Hematopoietic multipotent progenitor cell treated with erythropoietin and hydrocortisone succinate and interleukin-3 and kit ligand, for 17 days (in vitro differentiated cells): ENCODE measurements at regions not wholly inside any gene's neighbourhood (a gene's known extent, or its start where the extent isn't known, plus 50 kb on each side); places are given as distances from the start of the nearest gene placed in this dataset.

ENCODE experiments used
- DNase-seq: peaks from one replicate; pipeline ENCODE4 v3.0.0-alpha.2; 2015; ENCODE audit warnings: low spot score

GRCh38 chr4:130335417-130336194, 1239.7 kb downstream of the C4orf33 start:
- no peak for DNase-seq

GRCh38 chr4:130336585-130337217, 1240.7 kb downstream of the C4orf33 start:
- no peak for DNase-seq

GRCh38 chr4:130338851-130339250, 1242.9 kb downstream of the C4orf33 start:
- DNase-seq = no peak

GRCh38 chr4:130349745-130350144, 1253.8 kb downstream of the C4orf33 start:
- DNase-seq = no peak

GRCh38 chr4:130356873-130357272, 1260.9 kb downstream of the C4orf33 start:
- no peak for DNase-seq

GRCh38 chr4:130359542-130359941, 1263.6 kb downstream of the C4orf33 start:
- DNase-seq = no peak

GRCh38 chr4:130361616-130362015, 1265.7 kb downstream of the C4orf33 start:
- no peak for DNase-seq

- no peak for DNase-seq
Observed at GRCh38 chr4:130368668-130369067, 1272.7 kb downstream of the C4orf33 start.

GRCh38 chr4:130393231-130393630, 1297.3 kb downstream of the C4orf33 start:
- no peak for DNase-seq

GRCh38 chr4:130393642-130394041, 1297.7 kb downstream of the C4orf33 start:
- DNase-seq = no peak

- DNase-seq = no peak
Observed at GRCh38 chr4:130395871-130396270, 1299.9 kb downstream of the C4orf33 start.

GRCh38 chr4:130403221-130403620, 1307.3 kb downstream of the C4orf33 start:
- DNase-seq = no peak

GRCh38 chr4:130416228-130416627, 1320.3 kb downstream of the C4orf33 start:
- DNase-seq = no peak

GRCh38 chr4:130419211-130419975, 1323.4 kb downstream of the C4orf33 start:
- no peak for DNase-seq

GRCh38 chr4:130422261-130422660, 1326.3 kb downstream of the C4orf33 start:
- DNase-seq = no peak

GRCh38 chr4:130424211-130424610, 1328.3 kb downstream of the C4orf33 start:
- no peak for DNase-seq

- DNase-seq = no peak
Observed at GRCh38 chr4:130432289-130432688, 1336.3 kb downstream of the C4orf33 start.

- no peak for DNase-seq
Observed at GRCh38 chr4:130449741-130450140, 1353.8 kb downstream of the C4orf33 start.

GRCh38 chr4:130468340-130468739, 1372.4 kb downstream of the C4orf33 start:
- no peak for DNase-seq

GRCh38 chr4:130478406-130478805, 1382.5 kb downstream of the C4orf33 start:
- DNase-seq = no peak

GRCh38 chr4:130479020-130479419, 1383.1 kb downstream of the C4orf33 start:
- no peak for DNase-seq

GRCh38 chr4:130479674-130480073, 1383.7 kb downstream of the C4orf33 start:
- DNase-seq = no peak

- no peak for DNase-seq
Observed at GRCh38 chr4:130484826-130485225, 1388.9 kb downstream of the C4orf33 start.
